Endothelial cell of umbilical vein (primary cell): ENCODE measurements at regions not wholly inside any gene's neighbourhood (a gene's known extent, or its start where the extent isn't known, plus 50 kb on each side); places are given as distances from the start of the nearest gene placed in this dataset.
"Not testable (repeated sequence)": the region's sequence is repeated elsewhere in the genome, so short reads cannot be mapped to it uniquely, and the experiment has no call there.

Source experiments
- BruUV-seq: library from RNA; stranded (reverse); fragments of 400-500 nt; replicated peaks from 2 replicates; lab custom pipeline; 2021; lab: Mats Ljungman, UMichigan
- CTCF ChIA-PET: fragments of 300-600, 350-600 bp; sonication (Branson Sonifier 250); formaldehyde crosslinking; loops from one replicate; lab custom pipeline; 2021; ENCODE audit warnings: antibody characterized with exemption, inconsistent platforms; lab: Charles Lee
- POLR2A ChIA-PET: fragments of 300-600, 350-600 bp; sonication (Branson Sonifier 250); formaldehyde crosslinking; loops from one replicate; lab custom pipeline; 2021; ENCODE audit warnings: antibody characterized with exemption, inconsistent platforms; lab: Charles Lee
- DNase-seq: peaks from one replicate; pipeline ENCODE4 v3.0.0-alpha.2; 2011; ENCODE audit warnings: low read depth, low spot score
- FAIRE-seq: peaks from 2 replicates; lab custom pipeline; 2011; peaks lifted over from hg19 to GRCh38; lab: Jason Lieb, UNC
- H2AFZ ChIP-seq: 2 replicates; pipeline ENCODE4 v1.6.0; 2012; ENCODE audit warnings: low read depth, low read length, control low read depth, inconsistent platforms
- H3K27ac ChIP-seq: 2 replicates; pipeline ENCODE4 v1.5.1; 2011; ENCODE audit warnings: low read depth, mild to moderate bottlenecking, control low read depth, low read length, moderate library complexity; ENCODE audit not compliant: insufficient read depth
- H3K27me3 ChIP-seq, 2 experiments: 2 replicates each; pipeline versions ENCODE4 v1.6.0 to v1.6.1; 2011; ENCODE audit warnings: low read length in 2 of 2, mixed read lengths in 1 of 2; ENCODE audit not compliant: control insufficient read depth in 2 of 2, insufficient read depth in 2 of 2
- H3K36me3 ChIP-seq, 2 experiments: 2 replicates in 1 of 2; 3 replicates in 1 of 2; pipeline ENCODE4 v1.5.1; 2011; ENCODE audit warnings: low read length in 2 of 2, mild to moderate bottlenecking in 1 of 2, moderate library complexity in 1 of 2; ENCODE audit not compliant: control insufficient read depth in 2 of 2, insufficient read depth in 2 of 2; ENCODE audit errors: extremely low read depth in 1 of 2
- H3K4me1 ChIP-seq: 3 replicates; pipeline ENCODE4 v1.5.1; 2011; ENCODE audit warnings: mild to moderate bottlenecking, low read length; ENCODE audit not compliant: control insufficient read depth, insufficient read depth; ENCODE audit errors: extremely low read depth
- H3K4me2 ChIP-seq: 2 replicates; pipeline ENCODE4 v1.6.1; 2011; ENCODE audit warnings: low read length, control low read depth, mixed read lengths; ENCODE audit not compliant: insufficient read depth
- H3K4me3 ChIP-seq, 3 experiments: fragments of 200-600 bp in 1 of 3; sonication (generic), shearing (Covaris generic) in 1 of 3; replicated peaks in 1 of 3; 2 replicates each; pipeline ENCODE4 v1.5.1; 2011 to 2016; ENCODE audit warnings: control low read depth in 3 of 3, low read length in 3 of 3, mild to moderate bottlenecking in 2 of 3, inconsistent platforms in 1 of 3, low read depth in 1 of 3, moderate library complexity in 1 of 3; ENCODE audit not compliant: insufficient read depth in 1 of 3
- H3K79me2 ChIP-seq: 2 replicates; pipeline ENCODE4 v1.6.0; 2012; ENCODE audit warnings: low read length, inconsistent platforms; ENCODE audit not compliant: control insufficient read depth, insufficient read depth
- H3K9ac ChIP-seq: replicated peaks from 2 replicates; pipeline ENCODE3; 2011; ENCODE audit warnings: low read length, control low read depth; ENCODE audit not compliant: insufficient read depth; ENCODE audit errors: extremely low read depth
- H3K9me1 ChIP-seq: replicated peaks from 3 replicates; pipeline ENCODE4 v1.6.0; 2011; ENCODE audit warnings: mild to moderate bottlenecking, low read length; ENCODE audit not compliant: control insufficient read depth, insufficient read depth; ENCODE audit errors: extremely low read depth
- H3K9me3 ChIP-seq: replicated peaks from 2 replicates; pipeline ENCODE4 v1.5.1; 2012; ENCODE audit warnings: low read length, inconsistent platforms; ENCODE audit not compliant: control insufficient read depth, insufficient read depth
- H4K20me1 ChIP-seq: replicated peaks from 2 replicates; pipeline ENCODE3; 2011; ENCODE audit warnings: mild to moderate bottlenecking, low read length; ENCODE audit not compliant: control insufficient read depth, insufficient read depth; ENCODE audit errors: extremely low read depth
- FOS ChIP-seq: IDR thresholded peaks from 2 replicates; pipeline ENCODE4 v1.6.1; 2011; ENCODE audit warnings: mild to moderate bottlenecking, low read length, moderate library complexity, borderline replicate concordance; ENCODE audit not compliant: insufficient read depth
- GATA2 ChIP-seq: IDR thresholded peaks from 2 replicates; pipeline ENCODE4 v1.7.0; 2011; ENCODE audit warnings: low read depth, mild to moderate bottlenecking, moderate library complexity, mixed read lengths, low read length; ENCODE audit not compliant: insufficient read length, insufficient read depth
- POLR2A ChIP-seq: IDR thresholded peaks from 2 replicates; pipeline ENCODE4 v1.6.1; 2012; ENCODE audit warnings: low read depth, mild to moderate bottlenecking, control low read depth, low read length
- POLR2AphosphoS5 ChIP-seq: IDR thresholded peaks from 2 replicates; pipeline ENCODE4 v1.6.1; 2012; ENCODE audit warnings: low read depth, mild to moderate bottlenecking, control low read depth, low read length, moderate library complexity; ENCODE audit not compliant: insufficient read depth
- dilution Hi-C: fragments of 300-500 bp; cut with MboI; formaldehyde crosslinking; loops from one replicate; pipeline ENCODE4 v1.15.0; 2019; ENCODE audit warnings: low sequenced_read_pairs; ENCODE audit not compliant: extremely low pct_ligation_motif_present
- intact Hi-C: fragments of 100-400 bp; cut with micrococcal nuclease; formaldehyde crosslinking; loops from one replicate; pipeline ENCODE4 v1.10.0; 2022
- TF ChIP-seq, protein P1 (sequence below): IDR thresholded peaks from 2 replicates; pipeline ENCODE4 v1.6.1; 2011; ENCODE audit not compliant: insufficient read depth, insufficient read length

- intact Hi-C loops: loop anchor here (1.0 to 10.0 kb wide), 6 partner anchors 36 to 790 kb away; partner anchors contain the start of gene GATA6
- no peak for FAIRE-seq
- CTCF ChIA-PET: interaction anchor here (0.6 to 2.2 kb wide), 9 partner anchors 31 to 530 kb away, joined by 3 to 12 read pairs (median 6); no protein-coding TSS in a partner anchor
Measured at GRCh38 chr18:22704586-22704918, 228.6 kb upstream of the RBBP8 start.

DNA sequence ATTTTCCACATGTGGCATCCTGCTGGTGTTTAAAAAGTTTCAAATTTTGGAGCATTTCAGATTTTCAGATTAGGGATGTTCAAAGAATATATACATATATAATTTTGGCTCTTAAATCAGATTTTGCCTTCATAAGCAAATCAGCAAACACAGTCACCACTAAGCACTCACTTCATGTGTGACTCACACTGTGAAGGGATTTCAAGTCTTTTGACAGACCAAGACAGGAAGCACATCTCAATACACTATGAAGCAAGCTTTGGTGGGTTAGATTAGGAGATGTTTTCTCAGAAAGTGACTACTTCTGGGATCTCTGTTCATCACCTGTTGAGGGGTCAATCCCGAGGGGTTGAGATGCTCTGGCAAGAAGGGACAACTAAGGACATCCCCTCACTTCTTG, 227.8 kb upstream of the RBBP8 start:
- dilution Hi-C loops (no loop called here), intact Hi-C loops (loop anchor here (2.0 to 10.0 kb wide), 4 partner anchors 37 to 791 kb away; no protein-coding TSS in a partner anchor)
- Histone ChIP-seq H3K27me3 (no peaks in the 10 kb centered on the region), H3K79me2 (no peaks in the 10 kb centered on the region), H3K27ac (no peak overlapping the region), H3K9me1 (no peaks in the 10 kb centered on the region), H3K36me3 (no peaks in the 10 kb centered on the region), H2AFZ (no peak overlapping the region), H3K9ac (no peak overlapping the region), H3K4me3 (no peak overlapping the region), H3K4me2 (no peak overlapping the region), H3K9me3 (no peaks in the 10 kb centered on the region), H4K20me1 (no peaks in the 10 kb centered on the region), H3K4me1 (peaks cover 4% of the 10 kb centered on the region)
- TF ChIP-seq POLR2A (no peak), FOS (peak; percentile 78)
- ChIA-PET CTCF (interaction anchor here (0.6 to 2.0 kb wide), 8 partner anchors 31 to 531 kb away, joined by 3 to 12 read pairs (median 5); no protein-coding TSS in a partner anchor), POLR2A (no interaction called here)
- FAIRE-seq (no peak), DNase-seq (no peak)
- no TSS peak for BruUV-seq

More at GRCh38 chr18:22704586-22704918, 228.6 kb upstream of the RBBP8 start:
- Histone ChIP-seq H3K79me2 (no peaks in the 10 kb centered on the region), H4K20me1 (no peaks in the 10 kb centered on the region), H3K9me1 (no peaks in the 10 kb centered on the region), H3K36me3 (no peaks in the 10 kb centered on the region), H3K4me3 (no peak overlapping the region), H3K9ac (no peak overlapping the region), H2AFZ (no peak overlapping the region), H3K4me1 (peaks cover 4% of the 10 kb centered on the region), H3K27ac (no peak overlapping the region), H3K9me3 (no peaks in the 10 kb centered on the region), H3K4me2 (no peak overlapping the region), H3K27me3 (no peaks in the 10 kb centered on the region)
- dilution Hi-C loops: no loop called here
- POLR2A ChIA-PET: no interaction called here
- no peak for DNase-seq
- no peak for TF ChIP-seq GATA2
- TF ChIP-seq POLR2AphosphoS5: no peak
- TF ChIP-seq, protein P1, sequence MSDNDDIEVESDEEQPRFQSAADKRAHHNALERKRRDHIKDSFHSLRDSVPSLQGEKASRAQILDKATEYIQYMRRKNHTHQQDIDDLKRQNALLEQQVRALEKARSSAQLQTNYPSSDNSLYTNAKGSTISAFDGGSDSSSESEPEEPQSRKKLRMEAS: no peak
- TF ChIP-seq POLR2A: no peak
- no TSS peak for BruUV-seq

DNA sequence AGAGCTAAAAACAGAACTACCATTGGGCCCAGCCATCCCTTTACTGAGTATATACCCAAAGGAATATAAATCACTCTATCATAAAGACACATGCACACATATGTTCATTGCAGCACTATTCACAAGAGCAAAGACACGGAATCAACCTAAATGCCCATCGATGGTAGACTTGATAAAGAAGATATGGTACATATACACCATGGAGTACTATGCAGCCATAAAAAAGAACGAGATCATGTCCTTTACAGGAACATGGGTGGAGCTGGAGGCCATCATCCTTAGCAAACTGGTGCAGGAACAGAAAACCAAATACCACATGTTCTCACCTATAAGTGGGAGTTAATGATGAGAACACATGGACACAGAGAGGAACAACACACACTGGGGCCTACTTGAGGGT, 227.1 kb upstream of the RBBP8 start:
- intact Hi-C loops: loop anchor here (10.0 kb wide), 1 partner anchor 371 kb away; no protein-coding TSS in a partner anchor
- H3K27me3 ChIP-seq, H4K20me1 ChIP-seq, H3K4me3 ChIP-seq, BruUV-seq, FAIRE-seq, H3K9me1 ChIP-seq, POLR2A ChIA-PET, H3K9ac ChIP-seq, H3K27ac ChIP-seq, H3K4me1 ChIP-seq, DNase-seq, H3K4me2 ChIP-seq, H3K79me2 ChIP-seq, dilution Hi-C loops, H3K9me3 ChIP-seq, H3K36me3 ChIP-seq, H2AFZ ChIP-seq: not testable (repeated sequence)
- CTCF ChIA-PET: interaction anchor here (1.1 to 1.7 kb wide), 2 partner anchors 12 to 93 kb away, joined by 4 to 6 read pairs; no protein-coding TSS in a partner anchor
